ENCODE measurements at regions not wholly inside any gene's neighbourhood (a gene's known extent, or its start where the extent isn't known, plus 50 kb on each side); places are given as distances from the start of the nearest gene placed in this dataset.

GRCh38 chrX:51837451-51837850, 56.0 kb upstream of the MAGED1 start:
- TF ChIP-seq TAF1 (IDR thresholded peaks at IDR 0.05; ENCODE audit: borderline replicate concordance, insufficient read depth, low read length), result no peak

- TF ChIP-seq TAF1 (IDR thresholded peaks at IDR 0.05; ENCODE audit: borderline replicate concordance, insufficient read depth, low read length) (no peak), POLR2AphosphoS5 (IDR thresholded peaks at IDR 0.05; ENCODE audit: low read depth, low read length) (no peak), FOXP2 (optimal IDR thresholded peaks at IDR 0.05; ENCODE audit: borderline replicate concordance, extremely low read depth, extremely low read length, insufficient read depth) (peak; percentile 27)
These were observed 55.5 kb upstream of the MAGED1 start for GRCh38 chrX:51837921-51838320.
